Suprapubic skin (tissue), 4 donors: ENCODE measurements at regions not wholly inside any gene's neighbourhood (a gene's known extent, or its start where the extent isn't known, plus 50 kb on each side); places are given as distances from the start of the nearest gene placed in this dataset.

Source experiments
- CTCF ChIP-seq, 2 donors: fragments of 200-600 bp in 1 of 2; fragments of 450-650 bp in 1 of 2; sonication (generic) in 1 of 2; IDR thresholded peaks; one replicate each; pipeline ENCODE4 v1.5.1; 2016 to 2019; ENCODE audit warnings: antibody characterized with exemption in 2 of 2, mild to moderate bottlenecking in 1 of 2, moderate library complexity in 1 of 2
- EP300 ChIP-seq: sonication (generic); formaldehyde crosslinking; IDR thresholded peaks from one replicate; pipeline ENCODE4 v1.6.1; 2017; ENCODE audit warnings: antibody characterized with exemption
- POLR2A ChIP-seq, 2 donors: fragments of 450-650 bp; IDR thresholded peaks; one replicate each; pipeline ENCODE4 v1.6.1; 2017; ENCODE audit warnings: antibody characterized with exemption in 2 of 2, mild to moderate bottlenecking in 2 of 2, moderate library complexity in 2 of 2
- POLR2AphosphoS5 ChIP-seq, 3 donors: sonication (generic); formaldehyde crosslinking; IDR thresholded peaks; one replicate each; pipeline ENCODE4 v1.6.1; 2017; ENCODE audit warnings: antibody characterized with exemption in 3 of 3

- TF ChIP-seq CTCF (IDR thresholded peaks at IDR 0.05): no peak
- no peak for TF ChIP-seq POLR2A (IDR thresholded peaks at IDR 0.05)
- no peak for TF ChIP-seq EP300
- TF ChIP-seq POLR2AphosphoS5 (IDR thresholded peaks at IDR 0.05): no peak
These were observed 98.4 kb upstream of the SEC11C start for GRCh38 chr18:59041296-59041695.
